ENCODE measurements at regions not wholly inside any gene's neighbourhood (a gene's known extent, or its start where the extent isn't known, plus 50 kb on each side); places are given as distances from the start of the nearest gene placed in this dataset.

GRCh38 chr9:21590058-21590996, 108.2 kb upstream of the IFNE start:
- Histone ChIP-seq H3K27ac (no peak overlapping the region), H3K36me3 (no peaks in the 10 kb centered on the region), H3K4me3 (no peak overlapping the region), H3K27me3 (peaks cover 0 to 12% (median 0%) of the 10 kb centered on the region in 7 donors), H3K9me3 (no peaks in the 10 kb centered on the region), H3K4me1 (peaks cover 0 to 8% (median 0%) of the 10 kb centered on the region in 9 donors)
- TF ChIP-seq, protein P1, sequence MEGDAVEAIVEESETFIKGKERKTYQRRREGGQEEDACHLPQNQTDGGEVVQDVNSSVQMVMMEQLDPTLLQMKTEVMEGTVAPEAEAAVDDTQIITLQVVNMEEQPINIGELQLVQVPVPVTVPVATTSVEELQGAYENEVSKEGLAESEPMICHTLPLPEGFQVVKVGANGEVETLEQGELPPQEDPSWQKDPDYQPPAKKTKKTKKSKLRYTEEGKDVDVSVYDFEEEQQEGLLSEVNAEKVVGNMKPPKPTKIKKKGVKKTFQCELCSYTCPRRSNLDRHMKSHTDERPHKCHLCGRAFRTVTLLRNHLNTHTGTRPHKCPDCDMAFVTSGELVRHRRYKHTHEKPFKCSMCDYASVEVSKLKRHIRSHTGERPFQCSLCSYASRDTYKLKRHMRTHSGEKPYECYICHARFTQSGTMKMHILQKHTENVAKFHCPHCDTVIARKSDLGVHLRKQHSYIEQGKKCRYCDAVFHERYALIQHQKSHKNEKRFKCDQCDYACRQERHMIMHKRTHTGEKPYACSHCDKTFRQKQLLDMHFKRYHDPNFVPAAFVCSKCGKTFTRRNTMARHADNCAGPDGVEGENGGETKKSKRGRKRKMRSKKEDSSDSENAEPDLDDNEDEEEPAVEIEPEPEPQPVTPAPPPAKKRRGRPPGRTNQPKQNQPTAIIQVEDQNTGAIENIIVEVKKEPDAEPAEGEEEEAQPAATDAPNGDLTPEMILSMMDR (IDR thresholded peaks at IDR 0.05): no peak
- intact Hi-C loops (cut with DNase I): loop anchor here in 2 of 10 donors (5.0 to 10.0 kb wide), 2 partner anchors 52 to 54 kb away; no protein-coding TSS in a partner anchor
- no peak for DNase-seq
- ATAC-seq: no peak
- WGBS, 2 donors: 87 to 95% methylated on average over 2 of the region's 2 CpGs

DNA sequence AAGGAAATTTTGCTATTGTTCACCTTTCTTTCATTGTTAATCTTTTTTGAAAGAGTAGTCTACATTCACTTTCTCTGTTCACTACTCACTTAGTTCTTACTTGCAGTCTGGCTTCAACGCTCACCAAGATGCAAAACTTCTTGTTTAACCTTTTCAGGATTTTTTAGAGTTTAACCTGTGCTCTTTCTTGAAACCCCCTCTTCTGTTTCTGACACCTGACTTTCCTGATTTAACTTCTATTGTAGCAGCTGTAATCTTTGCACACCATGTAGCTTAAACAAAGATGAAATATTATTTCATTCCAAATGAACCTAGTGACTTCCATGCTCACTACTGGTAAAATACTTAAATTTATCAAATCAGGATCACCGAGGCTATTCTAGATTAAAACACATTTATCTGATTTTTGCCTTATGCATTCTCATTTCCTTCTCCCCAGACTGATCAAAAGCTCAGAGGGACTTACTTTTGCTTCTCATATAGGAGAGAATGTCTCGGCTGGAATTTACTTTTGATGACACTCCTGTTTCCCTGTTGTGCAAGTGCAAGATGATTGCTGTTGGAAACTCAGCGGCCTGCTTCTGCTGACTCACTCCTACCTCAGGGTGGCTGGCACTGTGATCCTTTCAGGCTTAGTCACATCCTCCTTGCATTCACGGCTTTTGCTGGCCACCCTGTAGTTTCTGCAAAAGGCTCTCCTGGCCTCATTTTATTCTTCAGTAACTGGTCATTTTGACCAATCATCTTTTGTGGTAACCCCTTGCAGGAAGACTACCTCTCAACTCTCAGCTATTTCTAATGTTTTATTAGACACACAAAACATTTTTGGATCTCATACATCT, 109.3 kb upstream of the IFNE start:
- Histone ChIP-seq H3K36me3 (no peaks in the 10 kb centered on the region), H3K4me3 (no peak overlapping the region), H3K4me1 (peaks cover 0 to 8% (median 0%) of the 10 kb centered on the region in 9 donors), H3K27me3 (peaks cover 0 to 14% (median 0%) of the 10 kb centered on the region in 7 donors), H3K27ac (peak overlapping the region in 1 of 10 donors; percentile 36), H3K9me3 (no peaks in the 10 kb centered on the region)
- peak in 2 of 8 donors; percentile 42 to 92 for ATAC-seq
- intact Hi-C loops (cut with DNase I): loop anchor here in 2 of 10 donors (5.0 to 10.0 kb wide), 2 partner anchors 51 to 53 kb away; no protein-coding TSS in a partner anchor
- DNase-seq: no peak
- TF ChIP-seq, protein P1 (IDR thresholded peaks at IDR 0.05): no peak
- 52 to 62% methylated on average over 5 of the region's 5 CpGs for WGBS, 2 donors

GRCh38 chr9:21592063-21592338, 109.9 kb upstream of the IFNE start:
- intact Hi-C loops (cut with DNase I): loop anchor here in 2 of 10 donors (5.0 to 10.0 kb wide), 2 partner anchors 50 to 53 kb away; no protein-coding TSS in a partner anchor
- ATAC-seq (no peak), DNase-seq (no peak)
- Histone ChIP-seq H3K9me3 (no peaks in the 10 kb centered on the region), H3K27ac (peak overlapping the region in 1 of 10 donors; percentile 36), H3K27me3 (peaks cover 0 to 17% (median 0%) of the 10 kb centered on the region in 7 donors), H3K4me1 (peaks cover 0 to 8% (median 0%) of the 10 kb centered on the region in 9 donors), H3K36me3 (no peaks in the 10 kb centered on the region), H3K4me3 (no peak overlapping the region)
- TF ChIP-seq, protein P1 (IDR thresholded peaks at IDR 0.05): no peak
- WGBS, 2 donors: 82 to 87% methylated on average over 3 of the region's 3 CpGs

- Histone ChIP-seq H3K4me1 (no peaks in the 10 kb centered on the region), H3K27ac (no peak overlapping the region), H3K4me3 (no peak overlapping the region), H3K36me3 (no peaks in the 10 kb centered on the region), H3K9me3 (no peaks in the 10 kb centered on the region), H3K27me3 (peaks cover 0 to 36% (median 4%) of the 10 kb centered on the region in 7 donors)
- DNase-seq (no peak), ATAC-seq (no peak)
- TF ChIP-seq, protein P1 (IDR thresholded peaks at IDR 0.05): no peak
- 60 to 76% methylated on average over 4 of the region's 4 CpGs for WGBS, 2 donors
- intact Hi-C loops (cut with DNase I): loop anchor here in 1 of 10 donors (10.0 kb wide), 1 partner anchor 48 kb away; no protein-coding TSS in a partner anchor
Observed at GRCh38 chr9:21597284-21597683, 115.2 kb upstream of the IFNE start.

All from heart right ventricle (tissue), 16 donors.